ENCODE measurements at regions not wholly inside any gene's neighbourhood (a gene's known extent, or its start where the extent isn't known, plus 50 kb on each side); places are given as distances from the start of the nearest gene placed in this dataset.

DNA sequence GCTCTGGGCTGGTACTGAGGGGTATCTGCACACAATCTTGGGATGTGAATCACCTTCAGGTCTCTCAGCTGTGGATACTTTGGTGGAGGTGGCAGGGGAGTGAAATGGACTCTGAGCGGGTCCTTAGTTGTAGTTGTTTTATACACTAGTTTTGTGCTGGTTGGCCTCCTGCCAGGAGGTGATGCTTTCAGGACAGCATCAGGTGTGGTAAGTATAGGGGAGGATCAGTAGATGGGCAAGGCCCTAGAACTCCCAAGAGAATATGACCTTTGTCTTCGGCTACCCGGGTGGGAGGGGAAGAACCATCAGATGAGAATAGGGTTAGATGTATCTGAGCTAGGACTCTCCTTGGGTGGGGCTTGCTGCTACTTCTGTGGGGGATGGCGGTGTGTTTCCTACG is 2284.3 kb upstream of the PCDH20 start:
- no peak overlapping the region for H2AFZ ChIP-seq (replicated peaks; ENCODE audit: low read length, poor library complexity)
- H2BK15ac ChIP-seq (ENCODE audit: low read depth, low read length) = no peak overlapping the region; the same call in 2 of the 3 replicates
- no peak overlapping the region for H3K9ac ChIP-seq (ENCODE audit: low read depth, low read length)
- H3K14ac ChIP-seq (replicated peaks; ENCODE audit: low read depth, low read length) = peak overlapping the region; percentile 30; the same call in 1 of the 2 replicates
- H3K4me3 ChIP-seq (ENCODE audit: insufficient read depth, low read depth, low read length) = no peak overlapping the region
- no peaks in the 10 kb centered on the region for H3K9me3 ChIP-seq (ENCODE audit: control insufficient read depth, insufficient read depth, low read length)
- no peak overlapping the region; the same call in 1 of the 2 replicates for H4K5ac ChIP-seq (ENCODE audit: low read depth, low read length)
- DNase-seq (no peak), ATAC-seq (ENCODE audit: low read depth) (no peak)
- H4K20me1 ChIP-seq (ENCODE audit: insufficient read depth, low read length) = no peaks in the 10 kb centered on the region
- H3K9me1 ChIP-seq (ENCODE audit: insufficient read depth, low read length) = peaks cover 3% of the 10 kb centered on the region; the same call in 1 of the 2 replicates
- no peak overlapping the region for H3K4me2 ChIP-seq (ENCODE audit: low read depth, low read length)
- H3K36me3 ChIP-seq (ENCODE audit: control insufficient read depth, insufficient read depth, low read length) = no peaks in the 10 kb centered on the region
- no peak overlapping the region for H3K23ac ChIP-seq (ENCODE audit: low read depth, low read length)
- no peak overlapping the region for H3K27ac ChIP-seq (ENCODE audit: insufficient read depth, low read length)
- no peak overlapping the region for H2BK20ac ChIP-seq (ENCODE audit: low read depth, low read length)
- TF ChIP-seq RCOR1 (IDR thresholded peaks at IDR 0.05; ENCODE audit: insufficient replicate concordance, low read length) (no peak), MAZ (IDR thresholded peaks at IDR 0.05; ENCODE audit: borderline replicate concordance, low read depth, low read length) (no peak), RFX5 (IDR thresholded peaks at IDR 0.05; ENCODE audit: low read depth, low read length) (no peak), CHD1 (IDR thresholded peaks at IDR 0.05; ENCODE audit: low read depth, low read length) (no peak), NFE2L2 (IDR thresholded peaks at IDR 0.05; ENCODE audit: low read depth, low read length) (no peak), RAD21 (IDR thresholded peaks at IDR 0.05; ENCODE audit: low read length) (no peak), POLR2A (IDR thresholded peaks at IDR 0.05; ENCODE audit: low read depth, low read length) (no peak), BHLHE40 (IDR thresholded peaks at IDR 0.05; ENCODE audit: low read depth, low read length) (no peak), MAFK (IDR thresholded peaks at IDR 0.05; ENCODE audit: low read depth, low read length) (no peak), SMC3 (IDR thresholded peaks at IDR 0.05; ENCODE audit: low read depth, low read length) (no peak), FOS (IDR thresholded peaks at IDR 0.05; ENCODE audit: low read depth, low read length) (no peak), MXI1 (IDR thresholded peaks at IDR 0.05; ENCODE audit: borderline replicate concordance, low read depth, low read length) (no peak), CEBPB (IDR thresholded peaks at IDR 0.05; ENCODE audit: low read depth, low read length) (no peak)
- TF ChIP-seq, protein P1, sequence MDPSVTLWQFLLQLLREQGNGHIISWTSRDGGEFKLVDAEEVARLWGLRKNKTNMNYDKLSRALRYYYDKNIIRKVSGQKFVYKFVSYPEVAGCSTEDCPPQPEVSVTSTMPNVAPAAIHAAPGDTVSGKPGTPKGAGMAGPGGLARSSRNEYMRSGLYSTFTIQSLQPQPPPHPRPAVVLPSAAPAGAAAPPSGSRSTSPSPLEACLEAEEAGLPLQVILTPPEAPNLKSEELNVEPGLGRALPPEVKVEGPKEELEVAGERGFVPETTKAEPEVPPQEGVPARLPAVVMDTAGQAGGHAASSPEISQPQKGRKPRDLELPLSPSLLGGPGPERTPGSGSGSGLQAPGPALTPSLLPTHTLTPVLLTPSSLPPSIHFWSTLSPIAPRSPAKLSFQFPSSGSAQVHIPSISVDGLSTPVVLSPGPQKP (IDR thresholded peaks at IDR 0.05; ENCODE audit: borderline replicate concordance, low read depth, low read length) = no peak
- TF ChIP-seq, protein P2, sequence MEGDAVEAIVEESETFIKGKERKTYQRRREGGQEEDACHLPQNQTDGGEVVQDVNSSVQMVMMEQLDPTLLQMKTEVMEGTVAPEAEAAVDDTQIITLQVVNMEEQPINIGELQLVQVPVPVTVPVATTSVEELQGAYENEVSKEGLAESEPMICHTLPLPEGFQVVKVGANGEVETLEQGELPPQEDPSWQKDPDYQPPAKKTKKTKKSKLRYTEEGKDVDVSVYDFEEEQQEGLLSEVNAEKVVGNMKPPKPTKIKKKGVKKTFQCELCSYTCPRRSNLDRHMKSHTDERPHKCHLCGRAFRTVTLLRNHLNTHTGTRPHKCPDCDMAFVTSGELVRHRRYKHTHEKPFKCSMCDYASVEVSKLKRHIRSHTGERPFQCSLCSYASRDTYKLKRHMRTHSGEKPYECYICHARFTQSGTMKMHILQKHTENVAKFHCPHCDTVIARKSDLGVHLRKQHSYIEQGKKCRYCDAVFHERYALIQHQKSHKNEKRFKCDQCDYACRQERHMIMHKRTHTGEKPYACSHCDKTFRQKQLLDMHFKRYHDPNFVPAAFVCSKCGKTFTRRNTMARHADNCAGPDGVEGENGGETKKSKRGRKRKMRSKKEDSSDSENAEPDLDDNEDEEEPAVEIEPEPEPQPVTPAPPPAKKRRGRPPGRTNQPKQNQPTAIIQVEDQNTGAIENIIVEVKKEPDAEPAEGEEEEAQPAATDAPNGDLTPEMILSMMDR (conservative IDR thresholded peaks at IDR 0.05; ENCODE audit: low read depth, low read length) = no peak
- TF ChIP-seq, protein P3, sequence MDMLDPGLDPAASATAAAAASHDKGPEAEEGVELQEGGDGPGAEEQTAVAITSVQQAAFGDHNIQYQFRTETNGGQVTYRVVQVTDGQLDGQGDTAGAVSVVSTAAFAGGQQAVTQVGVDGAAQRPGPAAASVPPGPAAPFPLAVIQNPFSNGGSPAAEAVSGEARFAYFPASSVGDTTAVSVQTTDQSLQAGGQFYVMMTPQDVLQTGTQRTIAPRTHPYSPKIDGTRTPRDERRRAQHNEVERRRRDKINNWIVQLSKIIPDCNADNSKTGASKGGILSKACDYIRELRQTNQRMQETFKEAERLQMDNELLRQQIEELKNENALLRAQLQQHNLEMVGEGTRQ (IDR thresholded peaks at IDR 0.05; ENCODE audit: low read depth, low read length) = no peak
- BruUV-seq (replicated peaks) = no TSS peak
- H3K79me1 ChIP-seq (ENCODE audit: low read depth in 1 of 2, low read length in 2 of 2) = no peaks in the 10 kb centered on the region
- no peak overlapping the region for H3K18ac ChIP-seq (ENCODE audit: low read depth, low read length)
- POLR2A ChIA-PET (ENCODE audit: unreplicated experiment) = no interaction called here
- no peaks in the 10 kb centered on the region for H3K27me3 ChIP-seq (ENCODE audit: control insufficient read depth, insufficient read depth, low read length)
- 0 out of 2 replicates have a peak overlapping the region, but pooled peaks have one; percentile 41 for H4K91ac ChIP-seq (ENCODE audit: insufficient read depth, low read depth, low read length)
- peaks cover 2% of the 10 kb centered on the region; the same call in 1 of the 2 replicates for H3K4me1 ChIP-seq (ENCODE audit: control insufficient read depth, insufficient read depth, low read length)
- intact Hi-C loops (cut with micrococcal nuclease) (no loop called here), dilution Hi-C loops (cut with HindIII; ENCODE audit: low sequenced_read_pairs, unreplicated experiment) (no loop called here), in situ Hi-C loops (cut with MboI; ENCODE audit: low sequenced_read_pairs) (no loop called here)
- WGBS, 2 experiments (ENCODE audit: extremely low coverage in 2 of 2, insufficient read length in 1 of 2) = no CpG with 5 or more reads among the region's 5 CpGs
- H3K4ac ChIP-seq (ENCODE audit: low read depth, low read length) = peak overlapping the region; percentile 63; the same call in 1 of the 2 replicates
- no peak overlapping the region for H2AK5ac ChIP-seq (ENCODE audit: low read depth, low read length)
- no peak overlapping the region for H2BK5ac ChIP-seq (ENCODE audit: low read depth, low read length, poor library complexity, severe bottlenecking)
- no peak overlapping the region for H3K56ac ChIP-seq (ENCODE audit: extremely low read depth, insufficient read depth, low read length)
- no peak overlapping the region for H2BK120ac ChIP-seq (ENCODE audit: low read depth, low read length)
- CTCF ChIA-PET = no interaction called here
- H4K8ac ChIP-seq (ENCODE audit: low read depth in 2 of 2, low read length in 2 of 2) = no peak overlapping the region
- H2AK9ac ChIP-seq (replicated peaks; ENCODE audit: low read depth, low read length, poor library complexity) = peak overlapping the region; percentile 73
